RKO (cell line): ENCODE measurements at regions not wholly inside any gene's neighbourhood (a gene's known extent, or its start where the extent isn't known, plus 50 kb on each side); places are given as distances from the start of the nearest gene placed in this dataset.
"Not testable (repeated sequence)": the region's sequence is repeated elsewhere in the genome, so short reads cannot be mapped to it uniquely, and the experiment has no call there.

Experiments
- DNase-seq: peaks from one replicate; pipeline ENCODE4 v3.0.0-alpha.2; 2016; ENCODE audit warnings: low spot score

DNA sequence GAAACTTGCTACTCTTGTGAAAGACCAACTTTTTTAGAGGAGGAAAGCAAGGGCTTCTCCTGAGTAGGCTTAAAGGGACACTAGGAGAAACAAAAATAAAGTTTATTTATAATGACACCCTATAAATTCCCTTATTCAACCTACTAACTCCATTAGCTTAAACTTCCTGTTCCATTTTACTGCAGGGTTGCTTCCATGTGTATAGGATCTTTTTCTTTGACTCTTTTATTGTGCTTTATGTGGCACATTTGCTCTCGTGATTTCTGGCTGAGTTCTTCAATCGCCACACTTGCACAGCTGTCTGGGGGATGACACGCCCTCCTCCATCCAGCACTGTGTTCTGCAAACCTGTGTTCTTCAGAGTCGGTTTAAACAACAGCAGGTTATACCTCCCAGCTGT is 225.7 kb upstream of the NPVF start:
- DNase-seq: no peak

DNA sequence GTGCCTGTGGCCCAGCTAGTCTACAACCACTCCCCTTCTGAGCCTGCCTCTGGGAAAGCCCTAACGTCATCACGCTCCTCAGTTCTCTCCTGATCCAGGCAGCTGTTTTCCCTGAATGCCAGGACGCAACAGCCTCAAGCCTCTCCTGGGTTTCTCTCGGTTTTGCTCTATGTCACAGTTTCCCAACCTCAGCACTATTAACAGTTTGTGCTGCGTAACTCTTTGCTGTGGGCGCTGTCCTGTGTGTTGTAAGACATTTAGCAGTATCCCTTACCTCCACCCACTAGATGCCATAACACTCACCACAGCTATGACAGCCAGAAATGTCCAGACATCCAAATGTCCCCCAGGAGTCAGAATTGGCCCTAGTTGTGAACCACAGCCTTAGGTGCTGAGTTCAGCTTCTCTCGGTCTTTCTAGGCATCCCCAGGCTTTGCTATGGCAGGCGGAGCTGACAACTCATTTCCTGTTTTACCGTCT is 226.3 kb upstream of the NPVF start:
- no peak for DNase-seq

DNA sequence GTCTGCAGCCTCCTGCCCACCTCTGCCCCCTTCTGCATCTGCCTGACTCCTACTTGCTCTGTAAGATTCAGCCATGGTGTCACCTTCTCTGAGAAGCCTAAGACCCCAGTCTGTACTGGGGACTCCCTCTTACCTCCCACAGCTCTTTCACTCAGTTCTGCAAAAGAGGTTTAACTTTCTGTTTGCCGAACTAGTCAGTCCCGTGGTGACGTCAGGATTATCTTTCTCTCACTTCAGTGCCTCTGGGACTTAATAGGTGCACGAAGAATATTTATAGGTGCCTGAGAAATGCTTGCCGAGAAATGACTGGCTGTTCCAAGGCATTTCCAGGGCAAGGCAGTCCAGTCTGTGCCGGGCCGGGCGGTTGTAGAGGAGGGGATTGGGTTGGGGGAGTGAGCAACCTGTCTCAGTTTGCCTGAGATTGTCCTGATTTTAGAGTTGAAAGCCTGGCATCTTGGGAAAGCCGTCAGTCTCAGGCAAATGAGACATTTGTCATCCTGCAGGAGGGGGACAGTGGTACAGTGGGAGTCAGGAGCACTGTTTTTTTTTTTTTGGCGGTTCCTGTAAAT is 227.5 kb upstream of the NPVF start:
- DNase-seq: no peak

DNA sequence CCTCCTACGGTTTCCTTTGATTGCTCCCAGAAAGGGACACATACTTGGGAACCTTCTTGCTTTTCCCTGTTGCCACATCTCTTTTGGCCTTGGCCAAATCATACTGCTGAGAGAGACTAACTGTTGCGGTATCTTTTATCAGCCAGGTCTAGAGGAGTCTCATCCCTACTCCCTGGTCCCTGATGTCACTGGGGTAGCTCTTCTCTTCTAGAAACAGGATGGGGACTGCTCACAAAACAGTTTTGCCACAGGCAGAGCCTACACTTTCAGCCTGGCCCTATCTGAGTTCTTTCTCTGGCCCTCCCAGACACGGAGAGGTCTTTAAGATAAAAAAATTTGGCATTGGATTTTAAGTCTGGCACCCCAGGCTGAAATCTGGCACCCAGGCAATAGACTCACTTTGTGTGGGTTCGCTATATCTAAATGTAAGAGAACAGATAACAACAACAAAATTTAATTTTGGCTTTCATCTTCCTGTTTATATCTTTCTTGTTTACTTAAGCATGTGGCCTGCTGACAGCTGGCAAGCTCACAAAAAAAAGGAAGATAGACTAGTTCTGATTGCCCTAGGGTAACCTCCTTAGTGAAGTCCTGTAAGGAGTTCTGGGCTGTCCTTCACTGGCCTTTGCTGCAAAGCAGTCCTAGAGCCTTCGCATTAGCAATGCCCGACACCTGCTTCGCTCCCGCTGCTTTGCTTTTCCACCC is 228.3 kb upstream of the NPVF start:
- no peak for DNase-seq

DNA sequence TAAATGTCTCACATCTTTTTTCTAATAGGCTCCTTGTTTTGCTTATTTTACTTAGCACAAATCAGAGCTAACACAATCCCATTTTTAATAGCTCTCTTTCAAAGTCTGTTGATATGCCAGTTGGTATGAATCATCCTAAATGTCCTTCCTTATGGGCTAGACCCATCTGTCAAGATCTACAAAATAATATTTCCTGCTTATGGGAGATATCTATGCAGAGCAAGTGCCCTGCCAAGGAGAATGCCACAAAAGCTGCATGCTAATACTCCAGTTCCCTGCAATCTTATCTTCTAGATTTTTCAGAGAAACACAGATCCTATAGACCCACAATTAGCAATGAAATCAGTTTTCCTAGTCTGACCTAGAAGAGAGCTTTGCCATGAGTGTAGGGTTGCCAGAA is 230.8 kb upstream of the NPVF start:
- DNase-seq: no peak

DNA sequence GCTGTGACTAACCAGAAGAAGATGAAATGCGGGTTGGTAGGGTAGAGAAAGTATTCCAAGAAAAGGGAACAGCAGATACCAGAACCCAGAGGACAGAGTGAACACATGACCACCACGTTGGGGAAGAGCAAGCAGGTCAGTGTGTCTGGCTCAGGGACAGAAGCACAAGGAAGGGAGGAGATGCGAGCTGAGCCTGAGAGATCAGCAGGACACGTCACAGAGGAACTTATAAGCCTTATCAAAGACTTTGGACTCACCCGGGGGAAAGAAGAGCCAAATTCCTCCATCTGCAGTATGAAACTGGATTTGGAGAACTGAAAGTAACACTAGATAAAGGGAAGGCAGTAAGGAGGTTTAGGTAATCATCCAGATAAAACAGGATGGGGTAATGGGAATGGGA is 232.1 kb upstream of the NPVF start:
- DNase-seq: no peak

DNA sequence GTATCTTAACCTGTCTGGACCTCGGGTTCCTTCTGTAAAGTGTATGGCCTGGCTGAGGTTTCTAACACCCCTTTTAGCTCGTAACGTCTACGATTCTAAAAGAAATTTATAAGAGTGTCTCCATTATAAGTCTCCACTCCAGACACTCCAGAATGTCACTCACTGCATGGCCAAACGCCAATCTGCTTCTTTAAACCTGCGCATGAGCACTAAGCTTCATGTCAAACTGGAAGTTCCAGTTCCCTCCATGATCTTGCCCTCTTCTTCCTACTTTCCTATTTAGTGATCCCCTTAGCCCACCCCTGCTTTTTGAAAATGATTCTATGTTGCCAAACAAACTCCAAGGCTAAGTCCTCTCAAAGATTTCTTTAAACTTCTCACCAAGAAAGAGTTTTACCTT is 241.4 kb upstream of the NPVF start:
- no peak for DNase-seq

DNA sequence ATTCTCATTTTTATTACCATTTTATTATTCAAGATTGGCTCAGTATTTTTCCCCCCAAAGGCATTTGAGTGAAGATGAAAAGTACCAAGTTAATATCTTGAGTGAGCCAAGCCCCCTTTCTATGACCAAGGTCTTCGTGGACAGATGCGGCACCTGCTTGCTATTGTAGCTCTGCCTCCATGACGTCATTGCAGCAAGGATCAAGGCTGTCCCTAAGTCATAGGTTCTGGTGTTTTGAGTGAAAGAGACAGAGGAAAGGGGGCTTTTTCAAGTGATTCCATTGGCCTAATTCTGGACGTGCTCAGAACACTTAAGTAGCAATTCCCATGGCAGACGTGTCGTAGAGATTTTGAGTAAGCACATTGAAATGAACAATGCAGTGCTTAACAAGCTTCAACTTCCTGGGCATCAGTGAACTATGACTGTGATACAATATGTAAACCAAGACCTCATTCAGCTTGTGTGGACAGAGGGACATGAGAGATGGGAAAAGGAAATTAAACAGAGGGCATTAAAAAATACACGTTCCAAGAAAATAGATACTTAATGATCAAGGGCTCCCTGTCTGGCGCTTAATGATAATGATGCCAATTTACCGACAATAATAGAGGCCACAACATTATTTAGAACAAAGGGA is 248.7 kb upstream of the NPVF start:
- no peak for DNase-seq

DNA sequence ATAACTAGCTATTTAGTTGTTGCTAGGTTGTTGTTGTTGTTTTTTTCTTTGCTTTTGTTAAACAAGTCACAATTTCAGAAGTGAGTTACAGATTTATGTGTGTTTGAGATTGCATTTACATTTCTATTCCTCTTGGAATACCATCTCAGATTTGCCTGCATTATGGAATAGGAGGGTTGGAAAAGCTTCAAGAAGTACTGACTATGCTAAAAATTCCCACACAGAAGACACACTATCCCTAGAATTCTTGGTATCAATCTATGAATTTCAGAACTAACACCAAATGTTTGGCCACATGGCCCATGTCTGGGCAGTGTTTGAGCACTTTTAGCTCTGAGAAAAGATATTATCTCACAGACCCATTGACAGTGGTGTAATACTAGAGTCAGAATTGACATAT is 249.9 kb upstream of the NPVF start:
- not testable (repeated sequence) for DNase-seq

DNA sequence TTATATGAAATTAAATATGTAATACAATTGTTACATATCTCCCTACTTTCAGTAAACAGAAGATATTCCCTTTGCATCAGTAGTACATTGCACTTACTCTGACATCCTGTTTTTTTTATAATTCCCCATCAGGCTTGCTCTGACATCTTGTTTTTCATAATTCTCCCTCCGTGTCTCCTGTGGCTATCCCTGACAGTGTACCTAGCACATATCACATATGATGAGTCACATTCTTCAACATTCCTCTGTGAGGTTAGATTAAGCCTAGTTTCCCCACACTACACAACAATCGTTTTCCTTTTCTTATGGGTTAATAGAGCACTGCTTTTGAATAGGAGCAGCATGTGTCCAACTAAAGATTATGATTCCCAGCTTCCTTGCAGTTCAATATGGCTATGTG is 250.6 kb upstream of the NPVF start:
- DNase-seq: no peak

DNA sequence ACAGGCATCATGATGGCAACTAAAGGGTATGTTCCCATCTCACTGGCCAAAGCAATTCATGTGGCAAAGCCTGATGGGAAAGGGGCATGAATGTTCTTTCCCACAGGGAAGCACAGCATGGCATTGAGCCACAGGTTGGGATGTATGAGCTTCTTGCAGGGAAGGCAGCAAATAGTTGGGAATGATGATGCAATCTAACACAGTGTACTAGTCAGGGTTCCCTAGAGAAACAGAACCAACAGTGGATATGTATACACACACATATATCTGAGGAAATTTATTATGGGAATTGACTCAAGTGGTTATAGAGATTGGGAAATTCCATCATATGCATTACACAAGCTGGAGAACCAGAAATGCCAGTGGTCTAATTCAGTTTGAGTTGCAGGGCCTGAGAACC is 253.6 kb upstream of the NPVF start:
- no peak for DNase-seq

DNA sequence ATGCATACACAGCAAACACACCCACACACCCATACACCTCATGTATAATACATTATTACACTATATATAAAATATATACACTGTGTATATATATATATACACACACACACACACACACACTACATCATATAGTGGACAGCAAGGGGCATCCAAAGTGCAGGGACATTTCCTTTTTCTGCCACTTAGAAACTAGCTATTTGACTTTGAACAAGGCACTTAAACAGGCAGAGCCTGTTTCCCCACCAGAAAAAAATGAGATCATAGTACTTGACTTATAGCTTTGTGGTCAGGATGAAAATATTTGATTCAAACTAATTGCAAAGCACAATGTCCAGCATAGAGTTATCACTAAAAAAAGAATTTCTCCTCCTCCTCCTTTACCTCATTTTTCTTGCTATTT is 254.3 kb upstream of the NPVF start:
- no peak for DNase-seq

DNA sequence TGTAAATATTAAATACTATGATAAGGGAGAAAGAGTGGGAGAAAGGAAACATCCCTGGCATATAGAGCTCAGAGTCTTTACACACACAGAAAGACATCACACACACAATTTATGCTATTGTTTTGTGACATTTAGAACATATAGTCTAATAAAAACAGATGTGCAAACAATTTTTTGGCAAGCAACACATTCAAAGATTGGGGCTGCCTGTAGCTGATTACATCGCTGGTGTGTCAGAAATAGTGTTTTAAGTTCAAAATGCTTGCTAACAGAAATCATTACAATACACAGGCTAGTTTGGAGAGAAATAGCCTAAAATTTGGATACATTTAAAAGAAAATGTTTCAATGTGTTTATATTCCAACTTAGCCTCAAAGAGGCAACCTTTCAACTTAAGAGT is 256.7 kb upstream of the NPVF start:
- no peak for DNase-seq

DNA sequence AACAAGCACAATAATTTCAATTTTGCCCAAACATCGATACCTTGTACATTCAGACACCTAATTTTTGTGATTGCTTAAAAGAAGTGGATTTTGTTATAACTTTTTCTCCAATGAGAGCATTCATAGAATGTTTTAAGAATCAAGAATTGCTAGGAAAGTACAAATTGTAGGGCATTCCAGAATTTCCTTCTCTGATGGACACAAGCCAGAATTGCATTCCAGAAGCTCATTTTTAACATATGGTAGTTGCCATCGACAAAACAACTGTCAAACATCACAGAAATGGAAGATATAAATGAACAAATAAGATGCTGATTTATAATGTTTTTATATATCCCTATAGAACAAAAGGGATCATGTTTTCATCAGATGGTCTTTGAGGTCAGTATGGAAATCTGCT is 258.4 kb upstream of the NPVF start:
- DNase-seq: no peak

DNA sequence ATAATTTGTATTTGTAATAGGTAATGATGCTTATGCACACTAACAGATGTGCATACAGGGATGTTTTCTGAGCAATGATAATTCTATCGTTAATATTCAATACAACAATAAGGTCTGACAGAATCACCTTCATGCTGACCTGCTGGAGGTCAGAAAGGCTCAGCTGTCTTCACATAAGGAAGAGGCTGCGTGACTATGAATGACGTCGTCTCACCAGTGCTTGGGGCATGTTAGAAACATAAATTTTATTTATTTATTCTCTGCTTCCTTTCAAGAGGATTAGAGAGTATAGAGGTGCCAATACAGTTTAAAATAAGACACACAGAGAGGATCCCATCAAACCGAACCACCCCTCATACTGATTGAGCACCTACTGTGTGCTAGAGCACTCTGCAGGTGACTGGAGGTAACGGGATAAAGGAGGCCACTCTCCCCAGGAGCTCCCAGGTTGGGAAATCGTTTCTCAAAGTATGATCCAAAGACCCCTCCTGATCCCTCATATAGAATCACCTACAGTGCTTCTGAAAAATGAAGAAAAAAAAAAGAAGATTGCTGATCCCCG is 265.6 kb upstream of the NPVF start:
- no peak for DNase-seq

DNA sequence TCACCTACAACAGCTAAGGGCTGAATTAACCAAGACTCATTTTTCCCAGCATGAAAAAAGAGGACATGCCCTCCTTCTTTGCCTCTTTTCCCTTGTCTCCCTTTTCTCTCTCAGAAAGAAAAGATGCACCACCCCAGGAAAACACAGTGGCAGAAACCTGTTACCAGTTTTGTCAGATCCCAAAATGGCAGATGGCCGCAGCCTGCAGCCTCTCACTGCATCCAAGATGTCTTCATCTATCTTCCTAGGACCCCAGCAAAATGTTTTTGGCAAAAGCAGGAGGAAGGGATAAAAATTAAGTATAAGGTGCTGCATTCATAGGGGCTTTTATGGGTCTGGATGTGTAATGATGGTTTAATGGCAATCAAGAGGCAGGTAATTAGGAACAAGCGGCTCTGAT is 266.6 kb upstream of the NPVF start:
- DNase-seq: no peak

DNA sequence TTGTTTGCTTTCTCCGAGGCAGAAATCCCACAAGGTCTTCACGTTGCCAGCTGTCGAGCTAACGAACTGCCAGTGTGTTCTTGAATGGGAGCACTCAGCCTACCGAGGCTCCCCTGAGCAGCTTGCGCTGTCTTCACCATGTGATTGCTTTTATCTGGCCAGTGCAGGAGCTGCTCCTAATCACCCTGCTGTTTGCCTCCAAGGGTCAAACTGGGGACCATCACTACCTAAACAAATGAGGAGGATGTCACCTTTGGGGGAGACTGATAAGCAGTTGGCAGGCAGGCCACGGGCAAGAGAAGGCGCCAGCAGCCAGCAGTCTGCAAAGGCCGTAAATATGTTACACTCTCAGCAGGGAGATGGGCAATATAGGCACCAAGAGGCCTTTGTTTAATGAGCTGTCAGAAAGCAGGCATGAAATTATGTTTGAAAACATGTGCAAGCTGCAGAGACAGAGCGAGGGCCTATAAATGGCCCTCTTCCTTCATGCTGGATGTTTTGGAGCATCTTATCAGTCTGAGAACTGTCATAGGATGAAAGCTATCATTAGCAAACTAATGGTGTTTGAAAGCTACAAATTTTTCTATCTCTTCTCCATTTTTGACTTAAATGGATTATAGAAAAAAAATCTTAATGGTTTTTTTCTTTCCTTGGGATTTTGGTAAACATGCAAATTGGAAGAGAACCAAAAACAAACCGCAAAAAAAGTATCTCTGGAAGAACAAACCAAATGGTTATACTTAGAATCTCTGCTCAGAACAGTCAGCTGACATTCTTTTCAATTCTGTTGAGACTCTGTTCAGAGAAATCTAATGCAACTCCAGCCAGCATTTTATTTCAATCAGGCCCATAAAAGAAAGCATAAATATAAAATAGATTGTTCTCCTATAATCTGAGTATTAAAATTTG is 267.3 kb upstream of the NPVF start:
- DNase-seq: no peak

DNA sequence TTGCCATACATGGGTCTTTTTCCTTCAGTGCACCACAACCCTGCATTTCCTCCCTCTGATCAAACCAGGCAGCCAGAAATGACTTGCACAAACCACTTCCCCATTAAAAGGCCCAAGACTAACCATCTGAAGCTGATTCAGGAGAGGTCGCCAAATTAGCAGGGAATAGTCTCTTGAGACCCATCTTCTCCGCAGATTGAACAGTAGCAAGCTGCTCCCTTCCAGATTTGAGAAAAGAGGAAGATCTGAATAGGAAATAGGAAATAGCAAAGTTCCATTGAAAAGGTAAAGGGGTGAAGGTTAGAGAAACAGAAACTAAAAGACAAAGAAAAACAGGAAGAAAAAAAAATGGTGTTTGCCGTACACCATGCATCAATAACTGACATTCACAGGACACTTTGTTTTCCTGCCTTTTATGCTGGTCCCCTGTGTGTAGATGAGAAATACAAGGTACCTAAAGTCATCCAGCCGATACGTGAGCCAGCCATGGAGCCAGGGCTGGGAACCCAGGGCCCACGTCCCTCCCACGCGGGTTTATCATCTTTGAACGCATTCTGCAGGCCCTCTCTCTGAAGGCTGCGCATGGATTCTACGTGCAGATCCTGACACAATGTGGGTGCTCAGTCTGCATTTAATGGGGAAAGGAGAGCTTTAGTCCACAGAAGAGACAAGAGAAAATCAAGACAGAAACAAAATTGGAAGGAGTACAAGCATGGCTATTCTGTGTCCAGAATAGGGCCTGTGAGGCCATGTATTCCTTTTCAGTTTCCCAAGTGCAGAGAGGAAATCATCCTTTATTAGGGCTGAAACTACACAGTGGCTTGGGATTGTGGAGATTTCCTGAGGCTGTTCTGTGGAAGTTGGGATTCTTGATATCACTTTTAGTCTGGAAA is 268.4 kb upstream of the NPVF start:
- DNase-seq: no peak

DNA sequence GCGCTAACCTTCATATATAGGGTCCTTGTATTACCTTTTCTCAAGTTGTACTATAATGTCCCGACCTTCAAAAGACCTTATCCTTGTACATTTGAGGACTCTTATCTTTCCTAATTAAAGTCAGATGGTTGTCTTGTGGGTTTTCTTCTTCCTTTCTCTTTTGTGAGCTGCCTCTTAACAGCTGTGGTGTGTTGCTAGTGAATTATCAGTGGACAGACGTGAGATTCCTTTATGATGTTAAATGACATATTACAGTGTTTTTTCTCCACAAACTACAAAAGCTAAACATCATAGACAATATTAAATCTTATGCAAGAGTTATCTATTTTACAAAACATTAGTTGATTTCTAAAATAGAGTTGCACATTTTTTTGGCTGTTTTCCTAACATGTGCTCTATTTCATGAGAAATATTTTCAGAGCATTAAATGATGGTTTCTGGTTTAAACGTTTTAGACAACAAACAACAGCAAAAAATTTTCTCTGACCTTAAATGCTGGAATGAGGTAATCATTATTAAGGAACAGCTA is 272.2 kb upstream of the NPVF start:
- no peak for DNase-seq

DNA sequence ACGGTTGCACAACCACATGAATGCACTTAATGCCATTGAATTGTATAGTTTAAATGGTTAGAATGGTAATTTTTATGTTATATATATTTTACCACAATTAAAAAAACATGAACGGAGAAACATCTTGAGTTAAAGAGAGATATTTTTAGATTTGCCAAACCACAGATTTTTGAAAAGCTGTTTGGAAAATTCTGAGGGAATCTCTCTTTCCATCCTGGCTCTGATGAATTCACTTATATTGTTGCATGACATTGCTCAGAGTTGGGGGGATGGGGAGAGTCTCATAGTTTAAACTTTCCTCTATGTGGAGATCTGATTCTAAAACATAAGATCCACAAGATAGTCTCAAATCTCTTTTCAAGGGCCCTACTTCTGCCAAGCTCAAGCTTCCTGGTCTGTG is 275.0 kb upstream of the NPVF start:
- DNase-seq: no peak

DNA sequence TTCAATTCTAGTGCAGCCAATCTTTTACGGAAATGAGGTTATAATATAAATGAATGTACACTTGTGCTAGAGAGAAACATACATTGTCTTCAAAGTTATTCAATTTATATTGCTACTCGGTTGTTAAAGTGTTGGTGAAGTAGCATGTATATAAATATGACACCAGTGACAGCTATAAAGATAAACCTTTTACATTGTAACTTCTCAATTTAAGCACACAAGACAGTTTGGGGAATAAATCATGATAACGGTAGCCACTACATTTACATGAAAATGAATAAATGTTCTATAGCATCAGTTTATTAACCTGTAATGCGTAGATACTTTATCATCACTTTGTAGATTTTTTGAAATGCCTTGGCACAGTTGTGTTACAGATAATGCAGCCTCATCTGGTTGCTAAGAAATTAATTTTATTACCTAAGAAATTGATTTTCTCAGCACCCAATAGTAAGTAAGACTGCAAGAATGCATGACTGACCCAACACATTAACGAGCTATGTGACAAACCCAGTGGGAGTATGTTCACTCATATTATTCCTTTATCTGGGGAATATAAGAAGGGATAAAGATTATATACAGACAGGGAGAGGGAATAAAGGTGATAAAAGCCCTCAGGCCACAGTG is 283.9 kb upstream of the NPVF start:
- no peak for DNase-seq
